ENCODE measurements at regions not wholly inside any gene's neighbourhood (a gene's known extent, or its start where the extent isn't known, plus 50 kb on each side); places are given as distances from the start of the nearest gene placed in this dataset.

DNA sequence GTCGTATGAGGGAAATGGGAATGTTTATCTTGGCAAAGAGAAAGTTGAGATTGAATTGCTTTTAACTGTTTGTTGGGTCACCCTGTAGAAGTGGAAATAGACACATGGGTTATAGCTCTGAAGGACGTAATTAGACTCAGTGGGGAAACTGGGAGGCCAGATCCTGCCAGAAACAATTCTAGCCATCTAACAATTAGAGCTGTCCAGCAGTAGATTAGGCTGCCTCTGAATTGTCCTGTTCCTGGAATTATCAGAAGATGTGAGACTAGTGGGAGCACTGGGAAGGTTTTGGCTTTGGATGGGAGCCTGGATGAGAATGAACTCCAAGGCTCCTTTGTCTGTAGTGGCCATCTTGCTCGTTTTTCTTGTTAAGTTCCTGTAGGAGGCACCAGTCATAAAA lies 61.9 kb upstream of the IGFBP7 start:
- DNase-seq (ENCODE audit: low spot score), result no peak

DNA sequence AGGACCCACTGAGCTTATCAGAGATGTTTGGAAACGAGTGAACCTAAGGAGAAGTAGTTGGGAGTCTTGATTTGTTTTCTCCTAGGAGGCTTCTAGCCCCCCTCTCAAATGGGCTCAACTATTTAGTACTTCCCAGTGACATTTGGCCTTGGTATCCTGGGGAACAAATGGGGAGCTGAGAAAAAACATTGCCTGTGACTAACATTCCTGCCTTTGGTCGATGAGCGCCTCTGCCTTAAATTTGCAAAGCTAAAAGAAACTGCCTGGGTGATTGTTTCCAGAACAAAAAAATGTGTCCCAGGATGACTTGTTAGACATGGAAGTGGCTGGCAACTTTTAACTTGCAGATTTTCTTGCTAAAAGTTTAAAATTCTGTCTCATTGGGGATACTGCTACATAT lies 58.8 kb upstream of the IGFBP7 start:
- DNase-seq (ENCODE audit: low spot score), result no peak

DNA sequence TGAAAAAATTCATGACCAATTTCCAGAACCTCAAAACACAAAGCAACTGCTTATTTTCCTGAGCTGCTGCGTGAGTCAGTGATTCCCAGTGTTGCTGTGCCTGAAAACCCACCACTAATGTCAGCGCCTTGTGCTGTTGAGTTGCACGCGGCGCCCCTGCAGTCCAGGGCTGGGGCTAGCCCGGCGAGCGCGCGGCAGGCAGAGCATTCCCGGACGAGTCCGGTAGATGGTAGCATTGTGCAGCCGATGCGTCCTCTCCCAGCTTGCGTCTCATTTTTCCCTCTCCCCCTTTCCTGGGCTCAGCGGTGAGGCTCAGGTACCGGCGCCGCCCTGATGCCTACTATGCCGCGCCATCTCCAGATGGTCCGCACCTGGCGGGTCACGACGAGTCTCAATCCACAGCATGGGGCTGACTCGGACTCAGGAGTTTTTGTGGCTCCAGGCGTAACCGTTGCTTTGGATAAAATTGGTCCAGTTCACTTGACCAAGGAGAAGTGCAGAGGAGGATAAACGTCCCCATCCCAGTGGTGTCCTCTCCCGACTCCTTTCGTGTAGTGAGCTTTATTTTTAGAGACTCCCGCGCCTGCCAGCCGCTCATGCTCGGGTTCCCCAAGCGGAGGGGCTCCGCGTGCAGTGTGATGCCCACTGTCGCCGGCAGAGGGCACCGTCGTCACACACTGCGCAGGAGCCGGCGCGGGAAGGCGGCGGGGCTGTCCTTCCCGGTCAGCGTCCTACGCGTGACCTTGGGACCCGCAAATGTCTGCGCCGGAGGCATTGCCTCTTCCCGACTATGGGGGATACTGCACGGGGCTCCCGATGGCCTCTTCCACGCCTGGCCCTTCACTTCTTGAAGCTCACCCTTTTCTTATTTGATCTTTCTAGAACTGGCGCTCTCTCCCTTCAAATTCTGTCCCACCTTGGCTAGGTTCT lies 53.6 kb upstream of the IGFBP7 start:
- peak; percentile 87 for DNase-seq (ENCODE audit: low spot score)

DNA sequence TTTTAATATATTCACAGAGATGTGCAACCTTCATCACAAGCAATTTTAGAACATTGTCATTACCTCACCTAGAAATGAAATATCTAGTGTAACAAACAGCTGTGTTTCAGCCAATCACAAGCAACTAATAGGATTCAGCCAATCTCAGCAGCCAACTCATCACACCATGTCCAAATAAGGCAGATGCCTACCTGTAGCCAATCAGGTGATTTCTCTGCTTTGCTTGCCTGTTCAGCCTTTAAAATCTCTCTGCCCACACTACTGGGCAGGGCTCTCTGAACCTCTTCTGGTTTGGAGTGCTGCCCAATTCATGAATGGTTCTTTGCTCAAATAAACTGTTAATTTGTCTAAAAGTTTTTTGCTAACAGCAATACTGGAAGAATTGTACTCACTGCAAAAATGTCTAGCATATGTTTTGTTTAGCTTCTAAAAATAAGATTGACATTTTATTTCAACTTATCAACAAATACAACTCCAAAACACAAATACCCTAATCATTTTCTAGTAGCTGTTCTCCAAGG lies 52.4 kb upstream of the IGFBP7 start:
- DNase-seq (ENCODE audit: low spot score), result no peak
